ENCODE measurements at regions not wholly inside any gene's neighbourhood (a gene's known extent, or its start where the extent isn't known, plus 50 kb on each side); places are given as distances from the start of the nearest gene placed in this dataset.
"Not testable (repeated sequence)": the region's sequence is repeated elsewhere in the genome, so short reads cannot be mapped to it uniquely, and the experiment has no call there.

- FAIRE-seq = no peak
These were observed 256.3 kb upstream of the RFC3 start for GRCh38 chr13:33561627-33562026.

- no peak for FAIRE-seq
These were observed 246.3 kb upstream of the RFC3 start for GRCh38 chr13:33571618-33572017.

- FAIRE-seq = not testable (repeated sequence)
These were observed 245.6 kb upstream of the RFC3 start for GRCh38 chr13:33572322-33572721.

GRCh38 chr13:33575378-33575777, 242.6 kb upstream of the RFC3 start:
- FAIRE-seq = no peak

- FAIRE-seq = no peak
These were observed 240.9 kb upstream of the RFC3 start for GRCh38 chr13:33577007-33577406.

- FAIRE-seq = no peak
These were observed 239.2 kb upstream of the RFC3 start for GRCh38 chr13:33578786-33579185.

GRCh38 chr13:33582121-33582520, 235.8 kb upstream of the RFC3 start:
- no peak for FAIRE-seq

GRCh38 chr13:33583398-33583797, 234.6 kb upstream of the RFC3 start:
- FAIRE-seq = no peak

- FAIRE-seq = no peak
These were observed 227.0 kb upstream of the RFC3 start for GRCh38 chr13:33590936-33591335.

- FAIRE-seq = no peak
These were observed 211.3 kb upstream of the RFC3 start for GRCh38 chr13:33606692-33607091.

GRCh38 chr13:33610438-33611120, 207.4 kb upstream of the RFC3 start:
- no peak for FAIRE-seq

GRCh38 chr13:33611121-33611805, 206.7 kb upstream of the RFC3 start:
- no peak for FAIRE-seq

- no peak for FAIRE-seq
These were observed 205.0 kb upstream of the RFC3 start for GRCh38 chr13:33612641-33613638.

GRCh38 chr13:33615436-33615835, 202.5 kb upstream of the RFC3 start:
- no peak for FAIRE-seq

- FAIRE-seq = no peak
These were observed 201.8 kb upstream of the RFC3 start for GRCh38 chr13:33616130-33616529.

- no peak for FAIRE-seq
These were observed 200.9 kb upstream of the RFC3 start for GRCh38 chr13:33617055-33617454.

- FAIRE-seq = no peak
These were observed 193.7 kb upstream of the RFC3 start for GRCh38 chr13:33624253-33624652.

- FAIRE-seq = no peak
These were observed 193.2 kb upstream of the RFC3 start for GRCh38 chr13:33624740-33625139.

GRCh38 chr13:33626407-33626806, 191.5 kb upstream of the RFC3 start:
- FAIRE-seq = no peak

GRCh38 chr13:33628662-33629061, 189.3 kb upstream of the RFC3 start:
- no peak for FAIRE-seq

GRCh38 chr13:33629605-33630360, 188.2 kb upstream of the RFC3 start:
- FAIRE-seq = no peak

GRCh38 chr13:33633701-33634545, 184.0 kb upstream of the RFC3 start:
- FAIRE-seq = no peak
